Stimulated activated CD4-positive, alpha-beta T cell treated with anti-CD3 and anti-CD28 coated beads, Interleukin-1b, Interleukin-23, amount 100 ng/mL, for 24 hours (primary cell): ENCODE measurements at regions not wholly inside any gene's neighbourhood (a gene's known extent, or its start where the extent isn't known, plus 50 kb on each side); places are given as distances from the start of the nearest gene placed in this dataset.

ENCODE experiments used
- DNase-seq, 4 experiments: peaks; one replicate each; pipeline ENCODE4 v3.0.0-alpha.2; 2020; ENCODE audit warnings: low read depth in 4 of 4, low spot score in 1 of 4

DNA sequence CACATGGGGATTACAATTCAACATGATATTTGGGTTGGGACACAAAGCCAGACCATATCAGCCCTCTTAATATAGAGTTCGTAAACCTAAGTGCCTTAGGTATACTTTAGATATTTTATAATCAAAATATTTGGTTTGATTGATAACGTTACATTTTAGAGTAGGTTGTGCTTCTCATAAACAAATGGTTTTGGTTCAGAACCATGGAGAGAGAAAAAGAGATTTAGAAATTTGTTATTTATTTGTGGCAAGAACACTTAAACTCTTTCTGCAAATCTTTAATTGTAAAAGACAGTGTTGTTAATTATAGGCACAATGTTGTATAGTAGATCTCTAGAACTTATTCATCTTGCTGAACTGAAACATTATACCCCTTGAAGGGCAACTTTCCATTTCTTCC, 298.8 kb downstream of the TENT4A start:
- DNase-seq, result no peak

DNA sequence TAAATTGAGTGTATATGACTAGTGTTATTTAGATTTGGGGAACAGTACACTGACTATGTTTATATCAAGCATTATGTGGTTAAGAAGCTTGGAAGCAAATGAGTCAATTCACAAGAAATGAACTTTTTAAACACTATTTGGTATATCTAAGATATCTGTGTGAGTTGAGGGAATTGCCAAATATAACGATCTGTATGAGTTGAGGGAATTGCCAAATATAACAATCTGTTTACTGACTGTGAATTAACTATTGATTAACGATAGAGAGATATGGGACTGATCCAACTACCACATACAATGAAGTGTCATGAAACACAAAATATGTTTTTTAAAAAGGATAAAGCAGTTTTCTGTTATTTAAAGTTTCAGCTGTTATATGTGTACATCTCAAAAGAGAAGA, 301.4 kb downstream of the TENT4A start:
- DNase-seq, result no peak

DNA sequence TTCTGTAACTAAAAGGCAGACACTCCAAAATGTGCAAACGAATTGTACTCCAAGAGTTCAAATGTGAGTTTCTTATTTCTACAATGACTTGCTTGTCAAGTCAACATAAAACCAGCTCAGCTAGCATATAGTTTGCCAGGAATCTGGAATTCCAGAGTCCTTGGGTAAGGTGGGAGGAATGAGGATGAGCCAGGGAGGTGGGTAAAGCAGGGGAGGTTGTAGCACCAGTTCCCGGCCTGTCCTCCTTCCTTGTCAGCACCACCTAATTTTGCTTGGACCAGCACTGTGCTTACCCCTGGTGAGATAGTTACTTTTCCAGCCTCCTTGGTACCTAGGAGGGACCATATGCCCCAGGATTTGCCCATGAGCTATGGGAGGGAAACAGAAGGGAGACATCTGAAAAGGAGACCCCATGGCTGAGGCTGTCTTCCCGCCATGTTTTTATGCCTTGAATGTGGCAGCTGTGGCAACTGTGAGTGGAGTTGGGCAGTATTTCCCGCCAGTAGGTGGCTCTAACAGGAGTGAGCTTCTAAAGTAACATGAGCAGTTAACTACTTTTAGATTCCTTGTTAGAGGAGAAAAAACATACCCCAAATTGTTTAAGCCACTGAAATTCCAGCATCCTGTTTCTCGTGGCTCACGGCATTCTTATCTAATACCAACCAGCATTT, 302.5 kb downstream of the TENT4A start:
- DNase-seq, result no peak

DNA sequence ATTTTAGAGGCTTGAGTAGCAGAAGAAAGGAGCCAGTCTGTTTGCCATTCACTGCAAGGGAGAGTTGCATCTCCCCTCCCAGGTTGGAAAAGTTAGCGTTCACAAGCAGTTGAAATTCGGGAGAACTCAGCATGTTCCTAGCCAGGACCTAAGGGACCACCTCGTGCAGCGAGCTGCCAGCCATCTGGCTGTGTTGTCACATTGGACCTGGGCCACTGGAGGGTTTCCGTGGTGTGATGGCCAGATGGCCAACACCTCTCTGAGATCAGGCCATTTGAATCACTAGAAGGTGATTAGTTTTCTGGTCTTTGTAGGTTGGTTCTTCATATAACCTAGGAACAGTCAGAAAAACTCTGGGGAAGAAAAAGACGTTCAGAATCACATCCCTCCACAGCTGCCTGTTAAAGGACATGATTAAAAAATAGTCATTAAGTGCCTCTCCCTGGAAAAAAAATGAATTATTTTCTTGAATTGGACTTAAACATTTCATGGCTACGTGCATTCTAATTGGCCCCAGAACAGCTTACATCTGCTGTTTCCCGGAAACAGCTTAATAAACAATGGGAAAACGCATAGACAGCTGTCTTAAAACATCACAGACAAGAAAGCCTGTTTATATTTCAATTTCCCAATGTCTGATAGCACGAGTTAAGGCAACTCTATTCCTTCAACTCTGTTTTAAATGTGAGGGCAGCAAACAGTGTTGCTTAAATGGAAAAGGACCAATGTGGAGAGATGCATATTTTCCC, 303.9 kb downstream of the TENT4A start:
- no peak for DNase-seq

DNA sequence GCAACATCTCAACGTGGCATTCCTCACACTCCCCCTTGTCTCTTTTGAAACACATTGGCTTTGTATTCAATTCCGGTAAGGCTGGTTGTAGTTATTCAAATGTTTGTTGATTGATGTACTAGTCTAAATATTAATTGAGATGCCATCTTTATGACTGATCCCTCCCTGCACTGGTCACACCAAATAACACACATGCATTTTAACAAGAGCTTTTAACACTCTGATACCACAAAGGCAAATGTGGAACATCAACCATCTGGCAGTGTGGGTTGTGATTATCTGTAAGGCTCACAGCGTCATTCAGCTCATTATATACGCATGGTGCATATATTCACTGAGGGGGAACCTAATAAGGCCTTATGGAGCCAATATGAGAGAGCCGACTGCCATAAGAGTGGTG, 305.0 kb downstream of the TENT4A start:
- no peak for DNase-seq

DNA sequence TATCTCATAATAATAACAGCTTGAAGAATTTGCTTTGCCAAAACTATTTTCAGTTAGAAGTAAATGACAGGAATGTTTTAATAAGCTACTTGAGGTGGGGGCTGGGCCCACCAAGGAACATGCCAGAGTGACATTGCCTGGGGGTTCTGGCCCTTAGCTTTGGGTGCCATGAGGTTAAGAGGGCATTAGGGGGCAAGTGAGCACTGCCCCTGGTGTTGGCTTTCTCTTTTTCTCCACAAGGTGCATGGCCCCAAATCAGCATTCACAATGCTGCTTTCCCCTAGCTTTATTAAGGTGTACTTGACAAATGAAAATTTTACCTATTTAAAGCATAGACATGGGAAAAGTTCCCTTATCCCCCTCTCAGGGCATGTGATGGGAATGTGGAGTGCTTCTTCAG, 305.4 kb downstream of the TENT4A start:
- no peak for DNase-seq

DNA sequence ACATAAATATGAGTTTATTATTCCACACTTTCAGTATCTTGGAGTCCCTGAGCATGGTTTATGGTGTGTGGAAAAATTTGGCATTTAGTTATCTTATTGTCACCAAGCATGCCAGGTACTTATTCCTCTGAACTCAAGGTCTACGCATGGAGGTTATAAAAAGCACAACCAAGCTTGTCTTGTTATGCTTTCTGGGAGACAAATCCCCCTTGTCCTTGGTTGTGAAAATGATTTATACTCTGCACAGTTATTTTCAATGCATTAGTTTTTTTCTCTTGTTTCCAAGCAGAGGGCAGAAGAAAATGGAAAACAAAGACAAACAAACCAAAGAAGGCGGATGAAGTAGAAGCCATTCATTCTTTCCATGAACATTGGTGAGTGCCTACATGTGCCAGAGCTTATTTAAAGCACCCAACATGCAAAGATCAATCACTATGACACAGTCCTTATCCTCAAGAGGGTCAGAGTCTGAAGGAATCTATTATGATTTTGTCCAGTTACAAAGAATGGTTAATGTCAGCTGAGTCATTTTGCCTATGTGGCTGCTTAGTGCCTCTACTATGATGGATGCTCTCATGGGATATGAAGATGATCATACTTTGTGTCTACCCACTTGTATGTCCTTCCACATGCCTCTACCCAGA, 323.1 kb downstream of the TENT4A start:
- no peak for DNase-seq

DNA sequence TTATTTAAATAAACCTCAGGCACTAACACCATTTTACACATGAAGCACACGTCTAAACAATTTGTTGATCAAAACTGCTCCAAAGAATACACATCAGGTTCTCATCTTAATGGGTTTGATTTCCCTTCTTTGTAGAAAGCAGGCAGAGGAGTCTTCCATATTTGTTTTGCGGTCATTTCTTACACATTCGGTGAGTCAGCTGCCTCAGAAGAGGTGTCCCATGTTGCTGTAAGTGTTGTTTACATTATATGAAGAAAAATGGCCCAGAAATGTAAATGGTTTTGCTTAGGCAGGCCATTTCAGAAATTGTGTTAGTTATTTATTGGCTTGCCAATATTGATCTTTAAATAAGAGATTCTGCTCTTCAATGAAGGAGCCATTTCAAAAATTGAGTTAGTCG, 325.8 kb downstream of the TENT4A start:
- no peak for DNase-seq

DNA sequence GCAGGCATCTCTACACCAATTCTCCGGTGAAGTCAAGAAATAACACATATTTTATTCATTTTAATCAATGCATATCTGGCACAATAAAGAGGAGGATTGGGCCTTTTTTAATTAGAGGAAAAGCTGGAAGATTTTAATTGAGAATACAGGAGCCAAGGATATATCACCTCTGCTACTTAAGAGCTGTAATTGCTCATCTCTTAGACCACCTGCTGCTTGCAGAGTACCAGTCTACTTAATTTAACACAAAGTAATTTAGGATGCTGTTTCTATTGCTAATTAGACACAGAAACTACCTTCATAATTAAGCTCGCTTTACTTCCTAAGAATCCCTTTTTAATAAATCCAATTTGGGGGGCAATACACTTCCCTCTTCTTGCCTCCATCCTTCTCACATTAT, 326.9 kb downstream of the TENT4A start:
- no peak for DNase-seq

DNA sequence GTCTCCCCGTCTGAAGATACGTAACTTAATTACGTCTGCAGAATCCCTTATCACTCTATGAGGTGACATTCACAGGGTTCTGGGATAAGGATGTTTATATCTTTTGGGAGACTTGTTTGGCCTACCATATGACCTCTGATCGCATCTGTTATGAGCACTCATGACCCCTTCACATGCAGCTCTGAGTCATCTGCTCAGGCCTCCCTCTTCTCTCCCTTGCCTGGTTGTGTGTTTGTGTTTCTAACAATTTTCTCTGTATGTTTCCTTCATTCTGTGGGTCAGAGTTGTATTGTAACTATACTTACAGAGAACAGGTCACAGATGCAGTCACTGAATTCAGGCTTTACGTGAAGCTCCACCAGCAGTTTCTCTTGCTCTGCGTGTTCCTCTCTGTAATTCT, 330.6 kb downstream of the TENT4A start:
- no peak for DNase-seq

DNA sequence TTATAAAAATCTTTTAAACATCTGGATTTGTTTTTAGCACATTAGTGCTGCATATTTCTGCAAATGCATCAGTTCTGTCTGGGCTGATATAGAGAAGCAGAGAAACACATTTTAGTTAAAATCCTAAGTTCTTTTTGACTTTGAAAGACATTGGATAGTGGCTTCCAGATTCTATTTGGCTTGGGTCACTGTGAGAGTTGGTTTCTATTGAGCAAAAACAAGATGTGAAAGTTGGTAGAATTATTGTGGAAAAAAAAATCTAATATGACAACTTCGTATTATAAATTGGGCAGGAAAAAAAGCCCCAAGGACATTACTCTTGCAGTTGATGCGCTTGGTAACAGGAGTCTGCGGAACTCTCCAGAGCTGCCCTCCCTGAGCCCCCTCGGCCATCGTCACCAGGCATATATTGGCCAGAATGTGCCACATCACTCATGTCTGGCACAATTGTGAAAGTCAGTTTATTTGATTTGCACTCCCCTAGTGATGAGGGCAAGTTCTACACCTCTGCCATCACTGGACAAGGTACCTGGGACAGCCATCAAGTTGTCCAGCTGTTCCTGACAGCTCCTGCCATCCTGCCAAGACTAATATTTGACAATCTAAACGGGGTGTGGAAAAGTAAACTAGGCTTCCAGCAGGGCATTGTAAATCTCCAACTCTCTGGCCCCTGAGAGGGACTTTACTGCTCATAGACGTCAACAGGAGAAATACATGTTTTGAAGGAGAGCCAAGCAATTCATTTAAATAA, 334.5 kb downstream of the TENT4A start:
- no peak for DNase-seq

DNA sequence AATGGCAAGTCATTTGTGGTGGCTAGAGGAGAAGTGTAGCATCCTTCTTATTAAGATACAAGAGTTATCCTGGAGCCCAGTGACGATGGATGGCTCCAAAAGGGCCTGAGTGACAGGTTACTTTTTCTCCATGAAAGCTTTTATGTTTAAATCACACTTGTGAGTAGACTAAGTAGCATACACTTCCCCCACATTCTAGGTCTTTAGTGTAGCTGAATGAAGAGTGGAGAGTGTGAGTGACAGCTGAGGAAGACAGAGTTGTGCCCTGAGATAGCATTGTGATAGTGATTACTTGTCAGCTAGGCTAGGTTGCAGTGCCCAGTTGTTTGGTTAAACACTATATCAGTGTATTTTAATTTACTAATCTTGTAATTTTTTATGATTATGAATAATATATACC, 337.8 kb downstream of the TENT4A start:
- no peak for DNase-seq

DNA sequence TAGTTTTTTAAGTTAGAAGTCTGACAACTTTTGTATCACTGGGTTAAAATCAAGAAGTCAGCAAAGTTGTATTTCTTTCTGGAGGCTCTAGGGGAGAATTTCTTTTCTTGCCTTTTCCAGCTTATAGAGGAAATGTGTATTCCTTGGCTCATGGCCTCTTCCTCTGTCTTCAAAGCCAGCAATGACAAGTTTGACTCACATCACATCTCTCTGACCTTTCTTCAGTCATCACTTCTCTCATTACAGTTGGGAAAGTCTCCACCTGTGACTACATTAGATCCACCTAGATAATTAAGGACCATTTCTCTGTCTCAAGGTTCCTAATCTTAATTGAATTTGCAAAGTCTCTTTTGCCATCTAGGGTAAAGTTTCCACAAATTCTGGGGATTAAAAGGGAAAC, 339.9 kb downstream of the TENT4A start:
- no peak for DNase-seq

DNA sequence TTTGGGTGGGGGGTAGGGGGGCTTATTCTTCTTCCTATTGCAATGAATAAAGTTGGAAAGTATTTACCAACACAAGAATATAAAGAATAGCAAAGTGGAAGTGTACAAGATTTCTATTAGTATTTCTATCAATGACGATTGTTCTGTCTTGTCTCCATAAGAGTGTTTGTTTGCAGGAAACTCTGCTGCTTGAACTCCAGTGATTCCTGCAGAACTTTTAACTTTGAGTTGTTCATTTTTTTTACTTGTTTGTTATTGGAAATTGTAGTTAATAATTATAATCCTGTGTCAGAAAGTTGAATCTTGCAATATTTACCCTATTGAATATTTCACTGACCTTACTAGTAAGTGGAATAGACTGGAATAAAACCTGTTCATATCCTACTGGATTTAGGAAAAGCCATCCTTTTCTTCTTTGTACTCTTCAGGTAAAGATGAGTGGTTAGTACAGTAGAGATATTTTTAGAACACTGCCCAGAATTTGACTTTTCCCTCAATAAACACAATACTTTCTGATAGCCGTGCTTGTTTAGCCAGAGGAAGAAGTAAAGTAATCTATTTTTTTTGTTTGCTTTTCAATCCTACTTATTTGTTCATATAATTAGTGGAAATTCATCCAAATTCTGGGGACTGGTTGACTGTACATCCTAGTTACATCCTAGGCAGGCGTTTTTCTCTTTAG, 340.4 kb downstream of the TENT4A start:
- no peak for DNase-seq

DNA sequence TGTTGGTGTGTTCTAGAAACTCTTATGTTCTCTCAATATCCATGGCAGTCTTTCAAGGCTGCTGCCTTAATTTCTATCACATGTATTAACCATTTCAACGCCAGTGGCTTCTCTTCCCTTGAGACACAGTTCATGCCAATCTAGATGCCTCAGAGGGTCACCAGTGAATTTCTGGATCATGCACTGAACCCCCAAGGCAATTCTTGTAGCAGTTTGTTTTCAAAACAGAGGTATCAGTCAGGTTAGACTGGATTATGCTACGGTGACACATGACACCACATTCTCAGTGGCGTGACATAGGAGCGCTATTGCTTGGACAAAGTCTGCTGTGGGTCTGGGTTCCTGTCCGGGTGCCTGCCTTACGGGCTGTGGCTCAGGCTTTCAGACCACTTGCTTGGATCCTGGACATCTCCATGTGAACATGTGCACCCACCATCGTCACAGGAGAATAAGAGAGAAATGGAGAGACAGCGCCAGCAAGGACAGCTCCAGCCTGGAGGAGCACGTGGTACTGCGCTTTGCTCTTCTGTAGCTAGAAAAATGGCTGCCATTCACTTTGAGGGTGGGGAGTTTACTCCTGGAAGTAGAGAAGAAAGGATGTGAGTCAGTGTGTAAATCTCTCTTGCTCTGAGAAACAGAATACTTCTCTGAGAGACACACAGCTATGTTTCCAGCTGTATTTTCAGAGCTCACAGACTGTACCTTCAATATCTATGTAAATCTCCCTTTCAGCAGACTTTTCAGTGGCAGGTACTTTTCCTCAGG, 329.3 kb upstream of the ADCY2 start:
- no peak for DNase-seq

DNA sequence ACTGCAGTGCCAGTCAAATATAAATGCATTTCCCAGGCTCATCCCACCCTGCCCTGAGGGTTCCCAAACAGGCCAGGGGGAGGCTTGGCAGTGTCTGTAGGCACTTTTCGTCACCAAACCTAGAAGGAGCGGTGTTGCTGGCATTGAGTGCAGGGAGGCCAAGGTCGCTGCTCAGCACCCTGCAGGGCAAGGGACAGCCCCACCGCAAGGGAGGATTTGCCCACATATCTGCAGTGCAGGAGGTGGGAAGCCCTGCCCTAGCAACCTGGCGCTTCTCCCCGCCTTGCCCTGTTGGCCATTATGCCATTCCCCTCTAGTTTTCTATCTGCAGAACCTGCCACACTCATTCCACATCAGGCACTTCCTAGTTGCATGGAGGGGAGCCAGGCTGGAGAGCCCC, 327.8 kb upstream of the ADCY2 start:
- no peak for DNase-seq

DNA sequence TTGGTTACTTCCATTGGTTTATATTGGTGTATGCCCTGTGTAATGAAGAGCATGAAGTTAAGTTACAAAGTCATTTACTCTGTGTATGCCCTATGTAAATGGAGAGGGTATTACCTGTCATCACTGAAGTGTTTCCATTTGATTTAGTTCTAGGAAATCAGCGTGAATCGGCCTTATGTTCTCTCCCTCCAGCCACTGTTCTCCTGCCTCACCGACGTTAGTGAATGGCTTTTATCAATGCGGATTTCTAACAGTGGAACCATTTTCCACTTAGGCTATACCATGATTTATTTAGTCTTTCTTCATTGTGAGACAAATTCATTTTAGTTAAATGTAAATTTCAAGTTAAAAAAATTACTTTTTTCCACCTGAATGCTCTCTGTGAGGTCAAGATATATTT, 327.0 kb upstream of the ADCY2 start:
- DNase-seq, result no peak

DNA sequence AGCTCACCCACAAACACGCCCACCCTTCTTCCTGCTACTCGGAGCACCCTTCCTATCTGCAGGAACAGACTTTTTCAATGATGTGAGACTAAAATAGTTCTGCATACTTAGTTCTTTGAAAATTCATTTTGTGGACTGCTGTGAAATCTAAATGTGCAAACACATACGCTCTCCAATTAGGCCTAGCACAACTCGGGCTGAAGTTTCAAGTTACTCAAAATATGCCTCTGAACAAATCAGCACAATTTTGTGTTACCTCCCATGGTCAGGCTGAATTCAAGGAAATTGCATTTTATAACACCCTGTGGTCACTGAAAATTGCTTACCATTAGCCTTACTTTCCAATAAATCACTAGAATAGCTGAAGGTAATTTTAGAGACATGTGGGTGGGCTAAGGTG, 323.8 kb upstream of the ADCY2 start:
- no peak for DNase-seq

DNA sequence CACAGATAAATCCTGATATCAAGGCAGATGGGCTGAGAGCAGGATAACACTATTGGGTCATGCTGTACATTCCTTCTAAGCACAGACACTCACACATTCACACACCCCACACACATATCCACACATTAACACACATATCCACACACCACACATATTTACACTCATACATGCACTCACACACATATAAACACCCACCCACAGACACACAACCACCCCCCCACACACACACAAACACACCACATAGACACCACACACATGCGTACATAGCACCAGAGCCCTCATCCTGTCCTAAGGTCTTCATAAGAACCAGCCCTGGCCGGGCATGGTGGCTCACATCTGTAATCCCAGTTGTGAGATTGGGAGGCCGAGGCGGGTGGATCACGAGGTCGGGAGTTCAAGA, 322.3 kb upstream of the ADCY2 start:
- DNase-seq, result no peak

DNA sequence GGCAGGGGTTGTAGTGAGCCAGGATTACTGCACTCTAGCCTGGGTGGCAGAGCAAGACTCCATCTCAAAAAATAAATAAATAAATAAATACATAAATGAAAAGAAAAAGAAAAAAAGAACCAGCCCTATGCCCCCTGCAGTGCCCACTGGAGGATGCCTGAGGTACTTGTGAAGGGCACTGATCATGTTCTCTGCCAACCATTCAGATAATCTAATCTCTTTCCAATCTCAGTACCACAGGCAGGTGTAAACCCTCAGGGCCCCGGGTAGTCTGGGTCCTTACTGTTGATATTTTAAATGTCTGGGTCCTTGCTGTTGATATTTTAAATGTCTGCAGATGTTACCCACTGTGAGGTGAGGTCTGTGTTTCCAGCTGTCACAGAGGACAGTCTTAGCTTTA, 321.8 kb upstream of the ADCY2 start:
- no peak for DNase-seq

DNA sequence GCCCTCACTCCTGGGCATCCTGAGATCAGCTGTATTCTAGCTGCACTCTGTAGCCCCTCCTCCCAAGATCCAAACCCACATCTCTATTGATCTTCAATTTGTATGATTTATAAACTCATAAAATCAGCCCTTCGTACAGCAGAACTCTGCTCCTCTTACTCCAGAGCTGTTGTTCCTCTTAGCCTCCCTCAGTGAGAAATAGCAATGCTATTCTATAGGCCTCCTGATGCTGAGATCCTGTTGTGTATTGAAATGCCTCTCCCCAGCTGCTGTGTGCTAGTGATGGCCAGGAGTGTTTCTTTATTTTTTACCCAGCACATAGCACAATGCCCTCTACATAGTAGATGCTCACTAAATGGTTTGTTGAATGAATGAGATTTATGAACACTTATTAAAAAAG, 320.5 kb upstream of the ADCY2 start:
- DNase-seq, result no peak
